ENCODE measurements at regions not wholly inside any gene's neighbourhood (a gene's known extent, or its start where the extent isn't known, plus 50 kb on each side); places are given as distances from the start of the nearest gene placed in this dataset.

- Histone ChIP-seq H3K27ac (no peak overlapping the region), H3K4me3 (no peak overlapping the region), H3K9me3 (no peaks in the 10 kb centered on the region), H3K4me1 (no peaks in the 10 kb centered on the region), H3K36me3 (no peaks in the 10 kb centered on the region), H3K27me3 (no peaks in the 10 kb centered on the region)
- intact Hi-C loops (cut with DNase I): no loop called here
- no peak for DNase-seq (ENCODE audit: extremely low spot score in 2 of 2)
- no peak for TF ChIP-seq CTCF (IDR thresholded peaks at IDR 0.05)
- TF ChIP-seq POLR2A (IDR thresholded peaks at IDR 0.05): no peak
- TF ChIP-seq POLR2AphosphoS5 (IDR thresholded peaks at IDR 0.05; ENCODE audit: insufficient read depth in 1 of 2, low read depth in 1 of 2): no peak
Observed at GRCh38 chr4:29805245-29805644, 914.9 kb upstream of the PCDH7 start.

GRCh38 chr4:29805916-29806480 lies 914.2 kb upstream of the PCDH7 start:
- Histone ChIP-seq H3K4me3 (no peak overlapping the region), H3K36me3 (no peaks in the 10 kb centered on the region), H3K27ac (no peak overlapping the region), H3K27me3 (no peaks in the 10 kb centered on the region), H3K4me1 (no peaks in the 10 kb centered on the region), H3K9me3 (no peaks in the 10 kb centered on the region)
- DNase-seq (ENCODE audit: extremely low spot score in 2 of 2): no peak
- TF ChIP-seq CTCF (IDR thresholded peaks at IDR 0.05): no peak
- TF ChIP-seq POLR2AphosphoS5 (IDR thresholded peaks at IDR 0.05; ENCODE audit: insufficient read depth in 1 of 2, low read depth in 1 of 2): no peak
- no peak for TF ChIP-seq POLR2A (IDR thresholded peaks at IDR 0.05)
- intact Hi-C loops (cut with DNase I): no loop called here

GRCh38 chr4:29817961-29818360 lies 902.2 kb upstream of the PCDH7 start:
- TF ChIP-seq POLR2A (IDR thresholded peaks at IDR 0.05): no peak
- no peak for TF ChIP-seq CTCF (IDR thresholded peaks at IDR 0.05)
- no peak for TF ChIP-seq POLR2AphosphoS5 (IDR thresholded peaks at IDR 0.05; ENCODE audit: insufficient read depth in 1 of 2, low read depth in 1 of 2)
- Histone ChIP-seq H3K27ac (no peak overlapping the region), H3K4me3 (no peak overlapping the region), H3K36me3 (no peaks in the 10 kb centered on the region), H3K9me3 (no peaks in the 10 kb centered on the region), H3K4me1 (no peaks in the 10 kb centered on the region), H3K27me3 (no peaks in the 10 kb centered on the region)
- intact Hi-C loops (cut with DNase I): loop anchor here (2.0 kb wide), 1 partner anchor 71 kb away; no protein-coding TSS in a partner anchor
- DNase-seq (ENCODE audit: extremely low spot score in 2 of 2): no peak

- H3K27ac ChIP-seq: no peak overlapping the region
- TF ChIP-seq POLR2AphosphoS5 (IDR thresholded peaks at IDR 0.05; ENCODE audit: insufficient read depth in 1 of 2, low read depth in 1 of 2) (no peak), POLR2A (IDR thresholded peaks at IDR 0.05) (no peak), CTCF (IDR thresholded peaks at IDR 0.05) (no peak)
- H3K36me3 ChIP-seq: no peaks in the 10 kb centered on the region
- H3K4me3 ChIP-seq: no peak overlapping the region
- DNase-seq (ENCODE audit: extremely low spot score in 2 of 2): no peak
- H3K9me3 ChIP-seq: no peaks in the 10 kb centered on the region
- no peaks in the 10 kb centered on the region for H3K27me3 ChIP-seq
- H3K4me1 ChIP-seq: no peaks in the 10 kb centered on the region
- intact Hi-C loops (cut with DNase I): no loop called here
Observed at GRCh38 chr4:29829067-29829466, 891.1 kb upstream of the PCDH7 start.

- TF ChIP-seq POLR2A (IDR thresholded peaks at IDR 0.05) (no peak), CTCF (IDR thresholded peaks at IDR 0.05) (no peak), POLR2AphosphoS5 (IDR thresholded peaks at IDR 0.05; ENCODE audit: insufficient read depth in 1 of 2, low read depth in 1 of 2) (no peak)
- DNase-seq (ENCODE audit: extremely low spot score in 2 of 2): no peak
- Histone ChIP-seq H3K4me3 (no peak overlapping the region), H3K4me1 (no peaks in the 10 kb centered on the region), H3K36me3 (no peaks in the 10 kb centered on the region), H3K27me3 (no peaks in the 10 kb centered on the region), H3K27ac (no peak overlapping the region), H3K9me3 (no peaks in the 10 kb centered on the region)
- intact Hi-C loops (cut with DNase I): no loop called here
Observed at GRCh38 chr4:29852537-29852936, 867.6 kb upstream of the PCDH7 start.

All from vagina (tissue), 2 donors.